ENCODE measurements at regions not wholly inside any gene's neighbourhood (a gene's known extent, or its start where the extent isn't known, plus 50 kb on each side); places are given as distances from the start of the nearest gene placed in this dataset.
A peak's percentile ranks its signal among the peaks of the same experiment; 100 is the strongest.

GRCh38 chr5:1745123-1745795, 54.4 kb downstream of the MRPL36 start:
- no peak for DNase-seq (ENCODE audit: extremely low read depth, insufficient read length)
- Histone ChIP-seq H3K36me3 (ENCODE audit: control insufficient read depth, insufficient read depth, low read length) (no peaks in the 10 kb centered on the region), H3K4me3 (replicated peaks; ENCODE audit: low read depth, low read length) (no peak overlapping the region), H3K27me3 (replicated peaks; ENCODE audit: control insufficient read depth, insufficient read depth, low read length) (no peaks in the 10 kb centered on the region; the same call in 1 of the 2 replicates)
- no peak for TF ChIP-seq CTCF (IDR thresholded peaks at IDR 0.05; ENCODE audit: insufficient read depth, low read length, poor library complexity, severe bottlenecking)

- Histone ChIP-seq H3K36me3 (ENCODE audit: control insufficient read depth, insufficient read depth, low read length) (no peaks in the 10 kb centered on the region), H3K27me3 (replicated peaks; ENCODE audit: control insufficient read depth, insufficient read depth, low read length) (no peaks in the 10 kb centered on the region; the same call in 1 of the 2 replicates), H3K4me3 (replicated peaks; ENCODE audit: low read depth, low read length) (no peak overlapping the region)
- no peak for DNase-seq (ENCODE audit: extremely low read depth, insufficient read length)
- no peak for TF ChIP-seq CTCF (IDR thresholded peaks at IDR 0.05; ENCODE audit: insufficient read depth, low read length, poor library complexity, severe bottlenecking)
These were observed 55.1 kb downstream of the MRPL36 start for GRCh38 chr5:1744393-1745122.

GRCh38 chr5:1743769-1744085, 55.9 kb downstream of the MRPL36 start:
- DNase-seq (ENCODE audit: extremely low read depth, insufficient read length) = no peak
- no peak overlapping the region for H3K4me3 ChIP-seq (replicated peaks; ENCODE audit: low read depth, low read length)
- no peak for TF ChIP-seq CTCF (IDR thresholded peaks at IDR 0.05; ENCODE audit: insufficient read depth, low read length, poor library complexity, severe bottlenecking)
- no peaks in the 10 kb centered on the region for H3K36me3 ChIP-seq (ENCODE audit: control insufficient read depth, insufficient read depth, low read length)
- H3K27me3 ChIP-seq (replicated peaks; ENCODE audit: control insufficient read depth, insufficient read depth, low read length) = no peaks in the 10 kb centered on the region; the same call in 1 of the 2 replicates

GRCh38 chr5:1743061-1743768, 56.4 kb downstream of the MRPL36 start:
- no peak for DNase-seq (ENCODE audit: extremely low read depth, insufficient read length)
- Histone ChIP-seq H3K4me3 (replicated peaks; ENCODE audit: low read depth, low read length) (no peak overlapping the region), H3K36me3 (ENCODE audit: control insufficient read depth, insufficient read depth, low read length) (no peaks in the 10 kb centered on the region), H3K27me3 (replicated peaks; ENCODE audit: control insufficient read depth, insufficient read depth, low read length) (no peaks in the 10 kb centered on the region; the same call in 1 of the 2 replicates)
- no peak for TF ChIP-seq CTCF (IDR thresholded peaks at IDR 0.05; ENCODE audit: insufficient read depth, low read length, poor library complexity, severe bottlenecking)

GRCh38 chr5:1737790-1738405, 61.7 kb downstream of the MRPL36 start:
- Histone ChIP-seq H3K36me3 (ENCODE audit: control insufficient read depth, insufficient read depth, low read length) (no peaks in the 10 kb centered on the region), H3K4me3 (replicated peaks; ENCODE audit: low read depth, low read length) (no peak overlapping the region), H3K27me3 (replicated peaks; ENCODE audit: control insufficient read depth, insufficient read depth, low read length) (no peaks in the 10 kb centered on the region)
- no peak for DNase-seq (ENCODE audit: extremely low read depth, insufficient read length)
- peak; percentile 73 for TF ChIP-seq CTCF (IDR thresholded peaks at IDR 0.05; ENCODE audit: insufficient read depth, low read length, poor library complexity, severe bottlenecking)
